GM21576 (cell line): ENCODE measurements at regions not wholly inside any gene's neighbourhood (a gene's known extent, or its start where the extent isn't known, plus 50 kb on each side); places are given as distances from the start of the nearest gene placed in this dataset.

Source experiments
- ATAC-seq: cut with Tn5 transposase; IDR thresholded peaks from one replicate; pipeline ENCODE4 v1.9.1; 2021; ENCODE audit warnings: mild to moderate bottlenecking, moderate library complexity; ENCODE audit not compliant: unreplicated experiment

DNA sequence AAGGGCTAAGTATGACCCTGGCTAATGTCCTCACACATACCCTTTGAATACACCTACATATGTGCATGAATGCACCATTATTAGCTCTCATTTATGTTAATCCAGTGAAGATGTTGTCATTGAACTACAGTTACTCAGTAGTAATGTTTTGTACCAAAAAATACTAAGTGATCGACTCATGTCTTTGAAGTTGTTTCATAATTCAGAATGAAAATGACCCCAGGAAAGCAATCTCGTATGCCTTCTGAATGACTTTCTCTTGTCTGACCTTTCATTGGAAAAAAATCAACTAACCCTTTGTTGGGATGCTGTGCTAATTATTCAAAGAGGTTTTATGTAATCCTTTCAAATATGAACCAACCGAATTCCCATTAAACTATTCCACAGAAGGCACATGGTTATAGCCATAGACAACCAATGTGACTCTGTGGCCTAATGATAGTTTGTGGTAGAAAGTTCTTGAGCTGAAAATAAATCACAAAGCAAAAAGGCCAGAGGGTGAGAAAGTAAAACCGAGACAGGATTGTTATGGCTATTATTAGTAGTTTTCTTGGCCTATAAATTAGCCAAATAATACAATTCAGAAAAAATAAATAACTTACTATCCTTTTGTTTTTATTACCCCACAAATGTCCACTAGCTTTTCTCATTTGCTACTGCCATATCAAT lies 86.8 kb upstream of the STARD13 start:
- no peak for ATAC-seq

DNA sequence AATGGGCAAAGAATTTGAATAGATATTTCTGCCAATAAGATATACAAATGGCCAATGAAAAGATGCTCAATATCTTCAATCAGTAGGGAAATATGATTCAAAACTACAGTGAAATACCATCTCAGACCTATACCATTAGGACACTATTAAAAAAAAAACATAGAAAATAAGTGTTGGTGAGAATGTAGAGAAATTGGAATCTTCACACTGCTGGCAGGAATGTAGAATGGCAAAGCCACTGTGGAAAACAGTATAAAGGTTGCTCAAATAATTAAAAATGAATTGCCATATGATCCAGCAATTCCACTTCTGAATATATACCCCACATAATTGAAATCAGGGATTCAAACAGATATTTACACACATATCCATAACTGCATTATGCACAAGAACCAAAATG lies 88.1 kb upstream of the STARD13 start:
- ATAC-seq = no peak

DNA sequence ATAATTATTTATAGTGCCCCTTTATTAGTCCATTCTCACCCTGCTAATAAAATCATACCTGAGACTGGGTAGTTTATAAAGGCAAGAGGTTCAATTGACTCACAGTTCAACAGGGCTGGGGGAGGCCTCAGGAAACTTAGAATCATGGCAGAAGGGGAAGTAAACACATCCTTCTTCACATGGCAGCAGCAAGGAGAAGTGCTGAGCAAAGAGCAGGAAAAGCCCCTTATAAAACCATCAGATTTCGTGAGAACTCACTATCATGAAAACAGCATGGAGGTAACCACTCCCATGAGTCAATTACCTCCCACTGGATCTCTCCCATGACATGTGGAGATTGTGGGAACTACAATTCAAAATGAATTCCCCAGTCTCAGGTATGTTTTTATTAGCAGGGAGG lies 89.9 kb upstream of the STARD13 start:
- no peak for ATAC-seq

DNA sequence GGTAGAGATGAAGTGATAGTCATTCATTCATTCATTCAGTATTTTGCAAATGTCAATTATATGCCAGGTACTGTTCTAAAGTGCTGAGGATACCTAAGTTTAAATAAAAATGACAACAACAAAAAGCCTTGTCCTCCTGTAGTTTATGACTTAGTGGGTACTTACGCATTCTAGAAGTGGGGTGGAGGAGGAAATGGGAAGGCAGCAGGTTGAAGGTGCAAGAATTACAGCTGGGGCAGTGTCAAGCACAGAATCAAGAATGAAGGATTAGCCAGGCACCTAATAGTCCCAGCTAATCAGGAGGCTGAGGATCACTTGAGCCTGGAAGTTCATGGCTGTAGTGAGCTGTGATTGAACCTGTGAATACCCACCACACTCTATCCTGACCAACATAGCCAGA lies 90.7 kb upstream of the STARD13 start:
- no peak for ATAC-seq

DNA sequence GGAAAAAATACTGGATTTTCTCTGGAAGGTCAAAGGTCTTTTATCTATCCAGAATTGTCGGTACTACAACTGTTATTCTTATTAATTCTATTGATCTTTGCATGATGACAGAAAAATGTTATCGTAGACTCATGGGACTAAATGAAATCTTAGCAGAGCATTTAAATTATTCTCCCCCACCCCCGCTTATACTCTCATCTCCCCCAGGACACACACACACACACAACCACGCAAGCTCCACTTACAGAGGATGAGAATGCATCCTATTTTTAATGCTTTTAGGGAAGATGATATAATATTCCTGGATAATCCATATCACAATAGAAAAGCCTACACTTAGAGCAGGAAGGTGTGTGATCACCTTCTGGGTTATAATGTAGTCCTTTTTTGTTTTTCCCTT lies 91.9 kb upstream of the STARD13 start:
- no peak for ATAC-seq

DNA sequence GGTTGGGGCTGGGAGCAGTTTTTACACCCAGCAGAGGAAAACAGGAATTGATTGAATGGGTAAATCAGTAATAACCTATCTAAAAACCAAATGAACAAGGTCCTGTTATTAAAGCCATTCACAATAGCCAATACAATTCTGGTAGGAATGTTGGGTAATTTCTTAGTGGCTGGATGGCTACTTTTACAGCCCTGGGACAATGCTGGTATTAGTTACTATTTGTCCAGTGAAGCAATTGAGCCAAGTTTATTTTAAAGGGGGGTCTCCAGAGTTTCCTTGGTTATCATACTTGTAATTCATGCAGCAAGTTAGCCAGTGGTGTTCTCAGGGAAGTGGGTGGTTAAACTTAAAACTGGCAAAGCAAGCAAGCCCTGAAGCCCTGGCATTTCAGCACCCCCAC lies 92.3 kb upstream of the STARD13 start:
- no peak for ATAC-seq

DNA sequence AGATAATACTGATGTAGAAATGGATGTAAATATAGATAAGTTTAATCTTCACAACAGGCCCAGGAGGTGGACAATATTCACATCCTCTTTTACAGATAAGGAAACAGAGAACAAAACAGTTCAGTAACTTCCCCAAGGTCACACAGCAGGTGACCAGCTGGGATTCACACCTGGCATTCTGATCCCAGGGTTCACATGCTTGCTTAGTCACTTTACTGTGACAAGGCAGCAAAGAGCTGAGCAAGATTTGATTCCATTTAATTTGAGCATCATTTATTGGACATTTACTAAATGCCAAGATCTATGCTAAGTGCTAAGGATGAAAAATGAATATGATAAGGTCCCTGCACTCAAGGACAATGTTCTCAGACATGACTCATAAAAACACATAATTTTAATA lies 94.1 kb upstream of the STARD13 start:
- ATAC-seq = no peak

DNA sequence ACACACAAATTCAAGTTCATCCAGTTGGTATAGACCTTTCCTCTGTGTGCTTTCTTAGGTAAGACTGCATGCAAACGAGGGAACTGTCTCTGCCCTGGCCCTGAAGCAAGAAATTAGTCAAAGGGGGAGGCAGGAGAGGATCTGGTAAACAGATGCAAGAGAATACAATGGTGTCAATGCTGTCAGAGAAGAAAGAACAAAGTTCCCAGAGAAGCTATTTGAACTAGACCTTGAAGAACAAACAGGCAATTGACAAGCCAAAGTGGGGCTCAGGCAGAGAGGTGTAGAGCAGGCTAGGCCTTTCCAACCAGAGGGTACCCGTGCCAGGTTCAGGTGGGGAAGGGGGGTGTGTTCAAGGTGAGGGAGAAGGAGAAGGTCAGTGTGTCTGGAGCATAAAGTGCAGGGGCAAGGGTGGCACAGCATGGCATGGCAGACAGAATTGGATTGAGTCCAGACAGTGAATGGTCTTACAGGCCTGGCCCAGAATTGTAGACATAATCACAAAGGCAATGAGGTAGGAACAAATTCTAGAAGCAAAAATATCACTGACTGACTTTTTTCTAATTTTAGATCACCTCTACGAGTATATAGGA lies 95.0 kb upstream of the STARD13 start:
- no peak for ATAC-seq

DNA sequence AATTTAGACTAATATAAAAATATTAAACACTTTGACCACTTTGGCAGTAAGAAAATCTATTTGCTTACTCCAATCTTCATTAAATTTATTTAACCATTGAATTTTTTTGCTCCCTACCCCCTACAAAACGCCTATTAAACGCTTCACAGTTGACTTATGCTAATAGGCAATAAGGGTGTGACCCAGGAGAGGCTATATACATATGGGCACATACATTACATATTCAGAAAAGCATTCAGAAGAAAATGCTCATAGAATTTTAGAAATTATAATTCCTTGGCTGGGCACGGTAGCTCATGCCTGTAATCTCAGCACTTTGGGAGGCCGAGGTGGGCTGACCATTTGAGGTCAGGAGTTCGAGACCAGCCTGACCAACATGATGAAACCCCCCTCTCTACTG lies 95.6 kb upstream of the STARD13 start:
- ATAC-seq = no peak

DNA sequence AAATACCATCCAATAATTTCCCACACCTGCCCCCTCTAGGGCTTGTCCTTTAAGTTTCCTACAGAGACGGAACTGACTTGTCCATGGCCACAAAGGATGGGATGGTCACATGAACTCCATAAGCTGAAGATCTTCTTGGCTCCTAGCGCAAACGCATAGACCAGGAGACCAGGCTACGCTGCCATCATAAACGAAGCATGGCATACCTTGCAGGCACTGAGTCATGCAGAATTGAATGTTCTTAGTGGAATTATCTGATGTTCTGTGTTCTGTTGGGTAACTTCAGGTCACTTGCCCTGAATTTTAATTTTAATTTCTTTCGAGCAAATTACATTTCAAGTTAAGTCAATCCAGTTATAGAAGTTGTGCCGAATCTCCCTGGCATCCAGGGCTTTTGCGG lies 96.4 kb upstream of the STARD13 start:
- ATAC-seq = no peak

DNA sequence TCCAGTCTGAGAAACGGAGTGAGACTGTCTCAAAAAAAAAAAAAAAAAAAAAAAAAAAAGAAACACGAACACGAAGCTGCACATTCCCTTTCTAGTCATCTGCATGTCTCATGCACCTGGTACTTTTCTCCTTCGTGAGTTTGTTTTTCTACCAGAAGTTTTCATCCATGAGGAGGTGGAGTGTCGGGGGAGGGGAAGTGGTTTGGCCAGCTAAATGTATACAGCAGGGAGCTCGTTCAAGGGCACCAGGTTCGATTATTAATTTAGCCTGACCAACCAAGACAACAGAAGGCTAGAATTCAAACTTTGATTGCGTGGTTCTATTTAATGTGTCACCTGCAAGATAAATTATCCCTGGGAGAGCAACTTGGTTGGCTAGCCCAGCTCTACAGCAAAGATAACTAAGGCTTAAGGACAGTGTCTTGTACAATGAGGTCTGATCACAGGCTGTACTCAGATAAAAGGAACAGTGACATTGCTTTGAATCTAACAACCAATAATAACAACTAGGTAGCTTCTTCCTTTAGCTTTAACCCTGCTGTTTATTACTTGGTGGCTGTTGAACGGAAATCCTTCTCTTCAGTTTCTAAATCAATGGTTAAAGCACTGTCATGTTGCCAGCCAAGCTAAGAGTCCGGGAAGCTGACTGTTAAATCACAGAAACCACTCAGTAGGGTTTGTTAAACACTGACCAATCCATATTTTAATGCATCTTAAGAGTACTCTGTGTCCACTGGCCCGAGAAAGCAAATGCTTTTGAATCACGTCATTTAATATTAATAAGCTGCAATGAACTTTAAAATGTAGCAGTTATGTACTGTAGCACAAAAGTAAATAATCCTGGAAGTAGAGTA lies 98.4 kb upstream of the STARD13 start:
- no peak for ATAC-seq

DNA sequence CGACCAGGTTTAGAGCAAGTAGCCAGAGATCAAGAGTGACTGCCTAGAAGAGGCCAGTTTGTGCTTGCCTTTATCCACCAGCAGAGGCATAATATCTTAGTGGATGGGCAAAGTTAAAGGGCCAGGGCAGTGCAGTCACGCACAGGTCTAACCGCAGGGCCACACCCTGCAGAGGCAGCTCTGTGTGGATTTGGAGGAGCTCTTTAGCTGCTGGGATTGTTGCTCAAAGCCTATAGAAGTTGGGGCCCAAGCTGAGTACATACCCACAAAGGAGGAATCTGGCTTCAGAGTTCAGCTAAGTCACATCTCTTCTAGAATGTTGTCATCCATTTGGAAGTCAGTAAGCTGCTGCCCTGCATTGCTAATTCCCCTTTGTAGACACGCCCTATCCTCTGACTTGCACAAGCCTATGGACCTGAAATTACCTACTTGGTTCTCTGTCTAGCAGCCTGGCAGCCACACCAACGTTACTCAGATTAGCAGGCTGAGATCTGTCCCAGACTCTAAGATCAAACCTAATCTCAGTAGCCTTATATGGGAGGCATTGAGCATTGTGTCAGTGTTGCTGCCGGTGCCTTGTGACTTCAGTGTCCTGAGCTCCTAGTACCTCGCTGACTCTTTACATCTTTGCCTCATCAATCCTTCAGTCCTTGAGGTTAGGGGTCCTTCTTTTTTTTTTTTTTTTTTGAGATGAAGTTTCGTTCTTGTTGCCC lies 102.9 kb upstream of the STARD13 start:
- no peak for ATAC-seq

DNA sequence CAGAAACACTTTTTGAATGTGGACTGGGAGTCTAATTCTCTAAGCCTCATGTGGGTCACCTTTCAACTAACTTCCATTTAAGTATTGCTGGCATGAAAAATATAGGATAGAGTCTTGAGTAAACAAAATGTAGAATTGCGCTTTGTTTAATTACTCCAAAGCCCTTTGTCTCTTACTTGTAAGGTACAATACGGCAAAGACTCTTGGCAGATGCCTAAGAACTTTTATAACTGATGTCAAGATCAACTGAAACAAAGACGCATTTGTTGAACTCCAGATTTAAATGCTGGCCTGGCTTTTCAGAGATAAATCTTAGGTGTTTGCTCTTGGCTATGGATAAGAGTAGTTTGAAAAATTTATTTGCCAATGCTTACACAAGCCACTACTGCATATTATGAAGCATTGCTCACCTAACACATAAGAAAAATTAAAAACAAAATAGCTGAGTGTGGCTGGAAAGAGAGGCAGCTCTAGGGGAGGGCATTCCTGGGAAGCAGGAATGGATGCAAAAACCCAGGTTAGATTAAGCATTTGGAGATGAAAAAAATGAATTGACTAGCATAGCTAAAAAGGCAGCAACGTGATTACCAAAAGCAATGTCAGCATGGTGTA lies 107.3 kb upstream of the STARD13 start:
- ATAC-seq = no peak

DNA sequence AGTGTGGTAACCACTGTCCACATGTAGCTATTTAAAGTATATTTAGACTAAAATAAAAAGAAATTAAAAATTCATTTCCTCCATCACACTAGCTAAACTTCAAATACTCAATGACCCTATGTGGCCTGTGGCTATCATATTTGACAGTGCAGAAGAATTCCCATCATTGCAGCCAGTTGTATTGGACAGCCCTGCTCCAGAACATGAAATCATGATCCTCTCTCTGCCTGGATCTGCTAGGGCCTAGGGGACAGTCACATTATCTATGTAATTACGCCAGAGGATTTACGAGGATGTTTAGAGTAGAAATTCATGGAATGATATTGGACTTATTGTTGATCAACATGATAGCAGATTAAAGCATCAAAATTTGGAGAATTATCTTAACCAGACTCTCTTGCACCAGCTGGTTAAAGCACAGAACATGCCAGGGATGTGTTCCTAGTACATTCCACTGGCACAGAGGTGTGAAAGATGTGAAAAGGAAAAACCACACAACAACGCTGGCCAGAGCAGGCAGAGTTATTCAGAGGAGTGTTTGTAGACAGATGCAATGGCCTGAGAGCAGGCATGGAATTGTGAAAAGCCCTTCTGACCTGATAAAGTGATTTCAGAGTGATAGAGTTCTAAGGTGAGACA lies 108.9 kb upstream of the STARD13 start:
- no peak for ATAC-seq

DNA sequence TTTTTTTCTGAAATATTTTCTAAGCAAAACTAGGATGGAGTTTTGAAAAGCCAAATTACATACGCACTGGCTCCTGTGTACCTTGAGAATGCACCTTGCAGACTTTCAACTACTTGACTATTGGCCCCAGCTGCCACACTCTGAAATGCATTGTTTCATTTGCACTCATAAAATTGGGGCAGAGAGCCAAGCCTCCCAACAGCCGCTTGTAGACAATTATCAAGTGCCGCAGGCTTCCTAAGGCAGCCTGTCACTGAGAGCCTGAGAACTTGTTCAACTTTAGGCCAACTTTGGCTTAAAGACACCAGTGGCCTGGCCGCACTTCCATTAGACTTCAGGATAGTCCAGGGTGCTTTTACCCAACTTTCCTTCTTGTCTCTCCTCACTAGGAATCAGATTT lies 115.7 kb upstream of the STARD13 start:
- ATAC-seq = no peak

DNA sequence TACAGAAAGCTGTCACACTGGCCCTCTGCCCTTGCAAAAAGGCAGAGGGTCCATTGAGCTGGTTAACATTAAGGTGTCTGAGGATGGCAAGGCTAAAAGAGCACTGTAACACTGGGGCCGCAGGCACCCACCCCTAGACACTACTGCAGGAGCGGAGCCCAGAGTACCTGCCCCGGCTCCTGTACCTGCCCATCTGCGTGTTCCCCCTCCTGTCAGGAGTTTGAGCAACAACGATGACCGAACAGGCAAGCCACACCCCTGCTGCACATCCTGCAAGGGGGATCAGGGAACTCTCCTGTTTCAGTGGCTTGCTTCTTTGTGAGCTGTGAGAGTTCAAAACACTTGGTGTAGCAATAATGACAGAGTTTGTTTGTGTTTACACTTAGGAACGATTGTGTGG lies 117.4 kb upstream of the STARD13 start:
- ATAC-seq = no peak

DNA sequence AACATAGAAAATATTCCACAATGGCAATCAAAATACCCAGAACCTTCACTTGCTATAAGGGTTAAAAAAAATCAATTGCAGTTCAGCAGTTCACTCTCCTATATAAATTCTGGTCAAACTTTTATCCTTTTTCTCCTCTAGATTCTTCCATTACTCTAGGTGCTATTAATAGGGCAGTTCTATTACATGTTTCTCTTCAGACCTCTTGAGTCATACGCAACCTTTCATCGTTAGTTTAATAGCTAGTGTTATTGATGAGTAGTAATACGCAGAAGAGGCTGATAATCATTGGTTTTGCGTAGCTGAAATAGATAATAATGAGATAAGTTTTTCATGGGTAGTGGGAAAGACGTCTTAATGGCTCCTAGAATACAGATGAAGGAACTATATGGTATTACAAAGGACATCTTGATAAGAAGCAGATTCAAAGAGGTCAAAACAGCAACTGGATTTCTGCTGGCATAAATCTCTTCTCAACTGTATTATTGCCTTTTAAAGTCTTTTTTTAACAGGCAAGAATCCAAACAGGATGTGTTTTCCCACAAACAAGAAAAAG lies 118.3 kb upstream of the STARD13 start:
- no peak for ATAC-seq

DNA sequence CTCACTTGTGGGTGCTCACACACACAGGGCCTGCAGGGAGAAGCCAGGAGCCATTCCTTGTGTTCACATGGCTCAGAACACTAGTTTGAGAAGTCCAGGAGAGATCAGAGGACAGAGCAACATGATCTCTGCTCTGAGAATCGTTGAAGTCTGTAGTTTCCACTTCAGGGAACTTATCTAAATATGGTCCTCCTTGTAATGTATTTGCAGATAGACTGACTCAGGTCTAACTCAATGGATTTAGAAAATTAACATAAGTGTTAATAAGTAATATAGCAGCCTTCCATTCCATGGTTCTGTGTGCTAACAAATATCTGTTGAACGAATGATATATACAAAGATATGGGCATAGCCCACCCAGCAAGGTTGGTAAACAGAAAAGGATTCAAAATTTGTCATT lies 119.8 kb upstream of the STARD13 start:
- no peak for ATAC-seq

DNA sequence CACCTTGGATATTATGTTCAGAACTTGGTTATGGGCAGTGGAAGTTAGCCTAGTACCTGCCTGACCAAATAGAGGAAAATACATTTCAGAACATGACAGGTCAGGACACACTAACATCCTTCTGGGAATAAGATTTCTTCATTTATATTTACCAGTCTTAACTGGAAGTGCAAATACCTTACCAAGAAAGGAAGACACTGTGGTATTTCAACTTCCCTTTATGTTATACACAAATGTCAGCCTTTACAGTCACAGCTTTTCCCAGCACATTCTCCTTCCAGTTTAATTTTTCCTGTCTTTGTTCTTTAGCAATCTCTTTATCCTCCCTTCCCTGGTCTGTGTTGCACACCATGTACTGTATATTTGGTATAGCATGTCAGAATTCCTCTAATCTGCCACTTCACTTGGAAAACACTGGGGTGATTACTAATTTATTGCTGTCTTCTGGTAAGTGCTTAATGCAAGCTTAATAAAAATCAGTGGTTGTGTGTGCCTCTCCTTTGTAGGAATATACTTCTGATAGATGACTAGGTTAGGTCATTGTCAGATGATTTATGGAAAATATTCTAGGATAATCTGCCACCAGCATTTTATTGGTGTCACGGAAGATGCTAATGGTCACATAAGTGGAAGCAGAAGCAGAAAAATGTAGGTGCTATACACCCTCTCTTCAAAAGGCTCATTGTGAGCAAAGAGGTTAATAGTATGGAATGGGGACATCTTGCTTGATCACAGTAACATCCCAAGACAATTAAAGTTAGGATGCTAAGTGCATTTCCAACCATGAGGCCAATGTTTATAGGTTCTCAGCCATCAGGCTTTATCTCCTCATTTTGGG lies 124.3 kb upstream of the STARD13 start:
- ATAC-seq = no peak
